ENCODE measurements at regions not wholly inside any gene's neighbourhood (a gene's known extent, or its start where the extent isn't known, plus 50 kb on each side); places are given as distances from the start of the nearest gene placed in this dataset.

DNA sequence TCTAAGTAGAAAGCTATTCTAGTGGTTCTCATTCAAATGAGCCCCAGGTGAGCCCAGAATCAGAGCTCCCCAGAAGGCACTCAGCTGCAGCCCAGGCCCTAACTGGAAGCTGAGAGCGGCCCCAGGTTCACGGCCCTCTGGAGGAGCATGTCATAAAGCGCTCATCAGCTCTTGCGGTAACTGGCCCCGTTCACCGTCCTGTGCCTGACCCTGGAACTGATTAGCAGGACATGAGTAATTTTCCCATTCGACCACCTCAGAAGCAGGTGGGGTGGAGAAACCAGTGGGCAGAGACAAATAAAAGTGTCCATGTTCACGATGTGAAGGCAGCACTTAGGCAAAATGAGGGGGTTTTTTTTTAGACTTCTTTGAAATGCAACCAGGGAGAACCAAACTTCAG, 136.1 kb upstream of the LYZL2 start:
- Histone ChIP-seq H3K27ac (ENCODE audit: control insufficient read depth, insufficient read depth, low read length) (no peak overlapping the region), H3K9me1 (ENCODE audit: control insufficient read depth, extremely low read depth, insufficient read depth, low read length) (no peaks in the 10 kb centered on the region), H3K36me3 (ENCODE audit: control insufficient read depth in 2 of 2, extremely low read depth in 1 of 2, insufficient read depth in 2 of 2, low read length in 2 of 2) (no peaks in the 10 kb centered on the region), H3K9ac (ENCODE audit: control insufficient read depth, extremely low read depth, insufficient read depth, low read length) (no peak overlapping the region), H3K9me3 (ENCODE audit: control insufficient read depth, low read depth, low read length) (peaks cover 5% of the 10 kb centered on the region), H3K79me2 (ENCODE audit: control insufficient read depth, insufficient read depth, low read length) (no peaks in the 10 kb centered on the region), H3K4me2 (ENCODE audit: control insufficient read depth, extremely low read depth, insufficient read depth, low read depth, low read length) (no peak overlapping the region), H3K4me3 (ENCODE audit: control insufficient read depth in 2 of 3, extremely low read depth in 1 of 3, insufficient read depth in 2 of 3, low read depth in 1 of 3, low read length in 3 of 3) (no peak overlapping the region), H3K4me1 (ENCODE audit: control insufficient read depth, extremely low read depth, insufficient read depth, low read length) (no peaks in the 10 kb centered on the region), H4K20me1 (ENCODE audit: control insufficient read depth, extremely low read depth, insufficient read depth, low read length) (no peaks in the 10 kb centered on the region), H2AFZ (ENCODE audit: control insufficient read depth, low read length) (no peak overlapping the region), H3K27me3 (ENCODE audit: control insufficient read depth, extremely low read depth, insufficient read depth, low read length) (no peaks in the 10 kb centered on the region)
- TF ChIP-seq, protein P1, sequence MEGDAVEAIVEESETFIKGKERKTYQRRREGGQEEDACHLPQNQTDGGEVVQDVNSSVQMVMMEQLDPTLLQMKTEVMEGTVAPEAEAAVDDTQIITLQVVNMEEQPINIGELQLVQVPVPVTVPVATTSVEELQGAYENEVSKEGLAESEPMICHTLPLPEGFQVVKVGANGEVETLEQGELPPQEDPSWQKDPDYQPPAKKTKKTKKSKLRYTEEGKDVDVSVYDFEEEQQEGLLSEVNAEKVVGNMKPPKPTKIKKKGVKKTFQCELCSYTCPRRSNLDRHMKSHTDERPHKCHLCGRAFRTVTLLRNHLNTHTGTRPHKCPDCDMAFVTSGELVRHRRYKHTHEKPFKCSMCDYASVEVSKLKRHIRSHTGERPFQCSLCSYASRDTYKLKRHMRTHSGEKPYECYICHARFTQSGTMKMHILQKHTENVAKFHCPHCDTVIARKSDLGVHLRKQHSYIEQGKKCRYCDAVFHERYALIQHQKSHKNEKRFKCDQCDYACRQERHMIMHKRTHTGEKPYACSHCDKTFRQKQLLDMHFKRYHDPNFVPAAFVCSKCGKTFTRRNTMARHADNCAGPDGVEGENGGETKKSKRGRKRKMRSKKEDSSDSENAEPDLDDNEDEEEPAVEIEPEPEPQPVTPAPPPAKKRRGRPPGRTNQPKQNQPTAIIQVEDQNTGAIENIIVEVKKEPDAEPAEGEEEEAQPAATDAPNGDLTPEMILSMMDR (optimal IDR thresholded peaks at IDR 0.05 in 1 of 3, IDR thresholded peaks at IDR 0.05 in 1 of 3, conservative IDR thresholded peaks at IDR 0.05 in 1 of 3; ENCODE audit: extremely low read depth in 1 of 3, insufficient read depth in 2 of 3, low read length in 3 of 3) = no peak
- dilution Hi-C loops (cut with MboI; ENCODE audit: extremely low pct_ligation_motif_present, low sequenced_read_pairs) = no loop called here
- FAIRE-seq (no peak), DNase-seq (ENCODE audit: low read depth, low spot score) (no peak)

DNA sequence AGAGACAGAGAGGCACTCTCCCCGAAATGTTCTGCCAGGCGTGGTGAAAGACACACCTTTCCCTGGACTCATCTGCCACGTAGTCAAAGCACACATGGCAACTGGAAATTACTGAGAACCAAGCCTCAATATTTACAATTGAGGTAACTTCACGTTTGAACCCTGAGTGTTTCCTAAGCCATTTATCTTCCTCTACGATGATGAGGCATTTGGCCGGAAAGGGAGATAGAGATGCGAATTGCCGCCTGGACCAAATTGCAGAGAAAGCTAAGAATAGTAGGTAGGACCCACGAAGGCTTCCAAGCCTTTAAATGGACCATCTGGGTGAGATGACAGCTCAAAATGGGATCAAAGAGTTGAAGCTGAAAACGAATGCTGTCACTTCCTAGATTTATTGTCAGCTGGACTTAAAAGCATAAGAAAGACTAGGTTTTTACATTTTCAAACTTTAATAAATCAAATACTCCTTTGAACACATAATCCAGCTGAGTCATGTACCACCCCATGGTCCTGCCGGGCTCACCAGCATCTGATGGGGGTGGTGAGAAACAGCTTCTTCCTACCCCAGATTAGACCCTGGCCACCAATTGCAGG, 135.6 kb upstream of the LYZL2 start:
- no peak overlapping the region for H3K27ac ChIP-seq (ENCODE audit: control insufficient read depth, insufficient read depth, low read length)

More for the DNA sequence above, 135.6 kb upstream of the LYZL2 start:
- DNase-seq (ENCODE audit: low read depth, low spot score) (no peak), FAIRE-seq (no peak)
- Histone ChIP-seq H2AFZ (ENCODE audit: control insufficient read depth, low read length) (no peak overlapping the region), H3K79me2 (ENCODE audit: control insufficient read depth, insufficient read depth, low read length) (no peaks in the 10 kb centered on the region), H3K4me3 (ENCODE audit: control insufficient read depth in 2 of 3, extremely low read depth in 1 of 3, insufficient read depth in 2 of 3, low read depth in 1 of 3, low read length in 3 of 3) (no peak overlapping the region), H3K4me1 (ENCODE audit: control insufficient read depth, extremely low read depth, insufficient read depth, low read length) (no peaks in the 10 kb centered on the region), H3K9ac (ENCODE audit: control insufficient read depth, extremely low read depth, insufficient read depth, low read length) (no peak overlapping the region), H3K27me3 (ENCODE audit: control insufficient read depth, extremely low read depth, insufficient read depth, low read length) (no peaks in the 10 kb centered on the region), H3K36me3 (ENCODE audit: control insufficient read depth in 2 of 2, extremely low read depth in 1 of 2, insufficient read depth in 2 of 2, low read length in 2 of 2) (no peaks in the 10 kb centered on the region), H4K20me1 (ENCODE audit: control insufficient read depth, extremely low read depth, insufficient read depth, low read length) (no peaks in the 10 kb centered on the region), H3K9me3 (ENCODE audit: control insufficient read depth, low read depth, low read length) (peaks cover 3% of the 10 kb centered on the region), H3K4me2 (ENCODE audit: control insufficient read depth, extremely low read depth, insufficient read depth, low read depth, low read length) (no peak overlapping the region), H3K9me1 (ENCODE audit: control insufficient read depth, extremely low read depth, insufficient read depth, low read length) (no peaks in the 10 kb centered on the region)
- dilution Hi-C loops (cut with MboI; ENCODE audit: extremely low pct_ligation_motif_present, low sequenced_read_pairs) = no loop called here
- TF ChIP-seq, protein P1 (optimal IDR thresholded peaks at IDR 0.05 in 1 of 3, IDR thresholded peaks at IDR 0.05 in 1 of 3, conservative IDR thresholded peaks at IDR 0.05 in 1 of 3; ENCODE audit: extremely low read depth in 1 of 3, insufficient read depth in 2 of 3, low read length in 3 of 3) = no peak
- no peak for TF ChIP-seq EZH2 (IDR thresholded peaks at IDR 0.05; ENCODE audit: low read length)
